Cardiac muscle cell (in vitro differentiated cells and primary cell): ENCODE measurements at regions not wholly inside any gene's neighbourhood (a gene's known extent, or its start where the extent isn't known, plus 50 kb on each side); places are given as distances from the start of the nearest gene placed in this dataset.

Experiments
- DNase-seq, 2 donors: peaks; one replicate each; pipeline versions ENCODE4 v3.0.0 to v3.0.0-alpha.2; 2010 to 2017; ENCODE audit warnings: low read depth in 1 of 2, low spot score in 1 of 2
- H3K27ac ChIP-seq: fragments of 200-600 bp; sonication (generic); 2 replicates; pipeline ENCODE4 v1.5.1; 2016
- H3K27me3 ChIP-seq: fragments of 200-600 bp; sonication (generic); 2 replicates; pipeline ENCODE4 v1.6.0; 2016; ENCODE audit warnings: control low read depth
- H3K36me3 ChIP-seq: fragments of 200-600 bp; sonication (generic); 2 replicates; pipeline ENCODE4 v1.5.1; 2016; ENCODE audit warnings: control low read depth
- H3K4me1 ChIP-seq: fragments of 200-600 bp; sonication (generic); 2 replicates; pipeline ENCODE4 v1.8.1; 2017; ENCODE audit warnings: low read depth, mild to moderate bottlenecking, mixed run types
- H3K4me3 ChIP-seq: fragments of 200-600 bp; sonication (generic); 2 replicates; pipeline ENCODE4 v1.5.1; 2016; ENCODE audit warnings: mild to moderate bottlenecking
- H3K9me3 ChIP-seq: fragments of 200-600 bp; sonication (generic); 2 replicates; pipeline ENCODE4 v1.5.1; 2017; ENCODE audit warnings: low read depth, mild to moderate bottlenecking, control low read depth
- CTCF ChIP-seq: IDR thresholded peaks from 2 replicates; pipeline ENCODE4 v1.5.1; 2012; ENCODE audit warnings: low read depth, mild to moderate bottlenecking, low read length

- no peaks in the 10 kb centered on the region for H3K36me3 ChIP-seq
- no peak for DNase-seq
- no peak overlapping the region for H3K27ac ChIP-seq
- no peaks in the 10 kb centered on the region for H3K27me3 ChIP-seq
- no peaks in the 10 kb centered on the region for H3K4me1 ChIP-seq
- no peak overlapping the region for H3K4me3 ChIP-seq
- H3K9me3 ChIP-seq = no peaks in the 10 kb centered on the region
- TF ChIP-seq CTCF = no peak
Observed at GRCh38 chr10:129344731-129345355, 122.2 kb upstream of the MGMT start.

GRCh38 chr10:129345763-129346162 is 121.3 kb upstream of the MGMT start:
- no peak for DNase-seq
- Histone ChIP-seq H3K9me3 (no peaks in the 10 kb centered on the region), H3K27me3 (no peaks in the 10 kb centered on the region), H3K4me3 (no peak overlapping the region), H3K27ac (no peak overlapping the region), H3K36me3 (no peaks in the 10 kb centered on the region), H3K4me1 (no peaks in the 10 kb centered on the region)
- no peak for TF ChIP-seq CTCF

GRCh38 chr10:129350690-129351089 is 116.4 kb upstream of the MGMT start:
- no peaks in the 10 kb centered on the region for H3K27me3 ChIP-seq
- no peaks in the 10 kb centered on the region for H3K4me1 ChIP-seq
- H3K27ac ChIP-seq = no peak overlapping the region
- no peaks in the 10 kb centered on the region for H3K36me3 ChIP-seq
- TF ChIP-seq CTCF = no peak
- no peak for DNase-seq
- H3K4me3 ChIP-seq = no peak overlapping the region
- no peaks in the 10 kb centered on the region for H3K9me3 ChIP-seq

- Histone ChIP-seq H3K36me3 (no peaks in the 10 kb centered on the region), H3K4me1 (no peaks in the 10 kb centered on the region), H3K27ac (no peak overlapping the region), H3K4me3 (no peak overlapping the region), H3K9me3 (no peaks in the 10 kb centered on the region), H3K27me3 (no peaks in the 10 kb centered on the region)
- no peak for DNase-seq
- no peak for TF ChIP-seq CTCF
Observed at GRCh38 chr10:129353101-129353500, 113.9 kb upstream of the MGMT start.

GRCh38 chr10:129360046-129360445 is 107.0 kb upstream of the MGMT start:
- H3K4me1 ChIP-seq = no peaks in the 10 kb centered on the region
- no peak for TF ChIP-seq CTCF
- H3K27me3 ChIP-seq = no peaks in the 10 kb centered on the region
- no peaks in the 10 kb centered on the region for H3K36me3 ChIP-seq
- no peak overlapping the region for H3K4me3 ChIP-seq
- H3K9me3 ChIP-seq = no peaks in the 10 kb centered on the region
- no peak for DNase-seq
- H3K27ac ChIP-seq = no peak overlapping the region
